SK-N-SH (cell line): ENCODE measurements at regions not wholly inside any gene's neighbourhood (a gene's known extent, or its start where the extent isn't known, plus 50 kb on each side); places are given as distances from the start of the nearest gene placed in this dataset.

ENCODE experiments used
- CTCF ChIA-PET: fragments of 300-600, 350-600 bp; formaldehyde crosslinking; extraction: SDS; loops from one replicate; lab custom pipeline; 2021; lab: Yijun Ruan, JAX
- POLR2A ChIA-PET: fragments of 350-600 bp; sonication (Branson Sonifier 250); formaldehyde crosslinking; extraction: SDS; loops from one replicate; lab custom pipeline; 2020; ENCODE audit warnings: antibody characterized with exemption, inconsistent platforms; lab: Yijun Ruan, JAX
- DNase-seq: peaks from one replicate; pipeline ENCODE4 v3.0.0; 2012
- H2AFZ ChIP-seq: fragments of 200-600 bp; sonication (generic); 2 replicates; pipeline ENCODE4 v1.8.1; 2016; ENCODE audit warnings: antibody characterized with exemption, mild to moderate bottlenecking, low read depth
- H3F3A ChIP-seq: fragments of 200-600 bp; sonication (generic); replicated peaks from 2 replicates; pipeline ENCODE3; 2016; ENCODE audit warnings: antibody characterized with exemption, mild to moderate bottlenecking; ENCODE audit not compliant: insufficient read depth
- H3K27ac ChIP-seq, 2 experiments: fragments of 200-500 bp in 1 of 2; fragments of 200-600 bp in 1 of 2; sonication (Bioruptor generic) in 1 of 2; sonication (generic), shearing (Covaris generic) in 1 of 2; 2 replicates each; pipeline versions ENCODE4 v1.5.1 to v1.6.1; 2014 to 2016; ENCODE audit warnings: low read depth in 2 of 2, inconsistent platforms in 1 of 2, low read length in 1 of 2, mild to moderate bottlenecking in 1 of 2, mixed read lengths in 1 of 2
- H3K27me3 ChIP-seq: fragments of 200-600 bp; sonication (generic), shearing (Covaris generic); 2 replicates; pipeline ENCODE4 v1.6.1; 2016; ENCODE audit warnings: mixed run types; ENCODE audit not compliant: insufficient read depth
- H3K36me3 ChIP-seq, 2 experiments: fragments of 200-500 bp in 1 of 2; fragments of 200-600 bp in 1 of 2; sonication (Bioruptor generic) in 1 of 2; sonication (generic) in 1 of 2; replicated peaks in 1 of 2; 2 replicates each; pipeline versions ENCODE3 to v1.5.1; 2014 to 2016; ENCODE audit warnings: low read length in 1 of 2, mild to moderate bottlenecking in 1 of 2; ENCODE audit not compliant: insufficient read depth in 2 of 2, control insufficient read depth in 1 of 2
- H3K4me1 ChIP-seq, 2 experiments: fragments of 200-500 bp in 1 of 2; fragments of 200-600 bp in 1 of 2; sonication (Bioruptor generic) in 1 of 2; sonication (generic), shearing (Covaris generic) in 1 of 2; 2 replicates each; pipeline versions ENCODE4 v1.5.1 to v1.6.1; 2014 to 2016; ENCODE audit warnings: low read depth in 1 of 2, low read length in 1 of 2, mixed run types in 1 of 2; ENCODE audit not compliant: insufficient read depth in 2 of 2, control insufficient read depth in 1 of 2
- H3K4me2 ChIP-seq: fragments of 200-600 bp; sonication (generic), shearing (Covaris generic); 2 replicates; pipeline ENCODE4 v1.6.1; 2017; ENCODE audit warnings: mixed run types
- H3K4me3 ChIP-seq, 2 experiments: fragments of 200-500 bp in 1 of 2; fragments of 200-600 bp in 1 of 2; sonication (Bioruptor generic) in 1 of 2; sonication (generic), shearing (Covaris generic) in 1 of 2; 2 replicates each; pipeline versions ENCODE4 v1.5.1 to v1.8.1; 2014 to 2016; ENCODE audit warnings: low read depth in 2 of 2, inconsistent platforms in 1 of 2, low read length in 1 of 2, mild to moderate bottlenecking in 1 of 2, mixed read lengths in 1 of 2, moderate library complexity in 1 of 2
- H3K79me2 ChIP-seq: fragments of 200-600 bp; sonication (generic); 2 replicates; pipeline ENCODE4 v1.8.1; 2017; ENCODE audit warnings: mild to moderate bottlenecking; ENCODE audit not compliant: insufficient read depth
- H3K9ac ChIP-seq: fragments of 200-600 bp; sonication (generic); 2 replicates; pipeline ENCODE4 v1.6.1; 2017; ENCODE audit warnings: mixed run types
- H3K9me2 ChIP-seq: fragments of 200-600 bp; sonication (generic); 2 replicates; pipeline ENCODE4 v1.6.1; 2017; ENCODE audit warnings: mixed run types
- H3K9me3 ChIP-seq: fragments of 200-600 bp; sonication (generic); 2 replicates; pipeline ENCODE4 v1.6.1; 2017; ENCODE audit warnings: mixed run types, mild to moderate bottlenecking, moderate library complexity
- H4K20me1 ChIP-seq: fragments of 200-600 bp; sonication (generic); 2 replicates; pipeline ENCODE4 v1.6.1; 2017; ENCODE audit warnings: mild to moderate bottlenecking, mixed run types; ENCODE audit not compliant: insufficient read depth
- CHD2 ChIP-seq: fragments of 150-350 bp; IDR thresholded peaks from 2 replicates; pipeline ENCODE4 v1.6.1; 2018; ENCODE audit warnings: low read length; ENCODE audit not compliant: partially characterized antibody
- CTCF ChIP-seq: fragments of 200-600 bp; sonication (generic); IDR thresholded peaks from 2 replicates; pipeline ENCODE4 v1.6.1; 2017; ENCODE audit warnings: antibody characterized with exemption, mild to moderate bottlenecking, moderate library complexity
- EP300 ChIP-seq, 2 experiments: IDR thresholded peaks; 2 replicates each; pipeline versions ENCODE4 v1.4.0 to v1.6.1; 2012; ENCODE audit warnings: borderline replicate concordance in 1 of 2, low read depth in 1 of 2, low read length in 1 of 2
- FOSL2 ChIP-seq: IDR thresholded peaks from 2 replicates; pipeline ENCODE4 v1.4.0; 2012; ENCODE audit warnings: low read depth, mild to moderate bottlenecking, moderate library complexity, borderline replicate concordance
- GATA2 ChIP-seq: sonication (generic); formaldehyde crosslinking; IDR thresholded peaks from 2 replicates; pipeline ENCODE4 v1.5.0; 2020; ENCODE audit warnings: mild to moderate bottlenecking, missing genetic modification reagents
- IRF3 ChIP-seq: fragments of 150-350 bp; IDR thresholded peaks from 2 replicates; pipeline ENCODE4 v1.6.1; 2016; ENCODE audit warnings: mild to moderate bottlenecking, low read depth, low read length
- JUND ChIP-seq: IDR thresholded peaks from 2 replicates; pipeline ENCODE4 v1.4.0; 2012
- MAX ChIP-seq: IDR thresholded peaks from 2 replicates; pipeline ENCODE4 v1.4.0; 2012; ENCODE audit warnings: low read depth
- MEF2A ChIP-seq: IDR thresholded peaks from 2 replicates; pipeline ENCODE4 v1.4.0; 2012; ENCODE audit warnings: low read depth, borderline replicate concordance
- RAD21 ChIP-seq: IDR thresholded peaks from 2 replicates; pipeline ENCODE4 v1.6.1; 2012; ENCODE audit warnings: mild to moderate bottlenecking, low read length
- RFX5 ChIP-seq: IDR thresholded peaks from 2 replicates; pipeline ENCODE4 v1.6.1; 2012; ENCODE audit warnings: mild to moderate bottlenecking, improper control_type of control experiment, low read length
- SMC3 ChIP-seq: IDR thresholded peaks from 2 replicates; pipeline ENCODE4 v1.6.1; 2012; ENCODE audit warnings: low read depth, low read length, improper control_type of control experiment
- TCF12 ChIP-seq: IDR thresholded peaks from 2 replicates; pipeline ENCODE4 v1.4.0; 2012
- TEAD4 ChIP-seq: IDR thresholded peaks from 2 replicates; pipeline ENCODE4 v1.4.0; 2012; ENCODE audit warnings: mild to moderate bottlenecking, borderline replicate concordance; ENCODE audit not compliant: insufficient read depth
- YY1 ChIP-seq: IDR thresholded peaks from 2 replicates; pipeline ENCODE4 v1.4.0; 2012; ENCODE audit warnings: low read depth, mild to moderate bottlenecking
- ZBTB33 ChIP-seq: IDR thresholded peaks from 2 replicates; pipeline ENCODE4 v1.4.0; 2012; ENCODE audit warnings: low read depth, borderline replicate concordance
- WGBS: methylation state at CpG from one replicate; pipeline ENCODE4 v1.1.6; 2017; ENCODE audit warnings: low lambda C conversion rate; 5-methylcytosine and 5-hydroxymethylcytosine counted together
- TF ChIP-seq, protein P1 (sequence below): IDR thresholded peaks from 2 replicates; pipeline ENCODE4; 2012

- H3K9me2 ChIP-seq = no peaks in the 10 kb centered on the region
- CTCF ChIA-PET = no interaction called here
- no peaks in the 10 kb centered on the region for H3K79me2 ChIP-seq
- WGBS = 54% methylated on average over 2 of the region's 2 CpGs
- H3K36me3 ChIP-seq = peaks cover 0 to 3% of the 10 kb centered on the region in 2 experiments
- no peak overlapping the region for H3K4me3 ChIP-seq
- H3K9me3 ChIP-seq = no peaks in the 10 kb centered on the region
- no peaks in the 10 kb centered on the region for H4K20me1 ChIP-seq
- TF ChIP-seq TCF12 = no peak
- TF ChIP-seq CTCF = no peak
- TF ChIP-seq RFX5 = no peak
- TF ChIP-seq, protein P1, sequence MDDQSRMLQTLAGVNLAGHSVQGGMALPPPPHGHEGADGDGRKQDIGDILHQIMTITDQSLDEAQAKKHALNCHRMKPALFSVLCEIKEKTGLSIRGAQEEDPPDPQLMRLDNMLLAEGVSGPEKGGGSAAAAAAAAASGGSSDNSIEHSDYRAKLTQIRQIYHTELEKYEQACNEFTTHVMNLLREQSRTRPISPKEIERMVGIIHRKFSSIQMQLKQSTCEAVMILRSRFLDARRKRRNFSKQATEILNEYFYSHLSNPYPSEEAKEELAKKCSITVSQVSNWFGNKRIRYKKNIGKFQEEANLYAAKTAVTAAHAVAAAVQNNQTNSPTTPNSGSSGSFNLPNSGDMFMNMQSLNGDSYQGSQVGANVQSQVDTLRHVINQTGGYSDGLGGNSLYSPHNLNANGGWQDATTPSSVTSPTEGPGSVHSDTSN = no peak
- no peak for TF ChIP-seq FOSL2
- TF ChIP-seq ZBTB33 = no peak
- TF ChIP-seq CHD2 = no peak
- no peak for TF ChIP-seq MEF2A
- no peak for TF ChIP-seq JUND
- TF ChIP-seq MAX = no peak
- TF ChIP-seq RAD21 = no peak
- no peak overlapping the region for H2AFZ ChIP-seq
- DNase-seq = no peak
- POLR2A ChIA-PET = no interaction called here
- H3F3A ChIP-seq = peaks cover 7% of the 10 kb centered on the region
- no peaks in the 10 kb centered on the region for H3K27me3 ChIP-seq
- H3K4me2 ChIP-seq = no peak overlapping the region
- no peak overlapping the region for H3K27ac ChIP-seq
- no peak overlapping the region for H3K9ac ChIP-seq
- H3K4me1 ChIP-seq = no peaks in the 10 kb centered on the region; a peak in 2 of 4 replicates
Observed at GRCh38 chr6:144574796-144575195, 289.7 kb downstream of the UTRN start.

GRCh38 chr6:144575327-144575726, 290.2 kb downstream of the UTRN start:
- Histone ChIP-seq H3F3A (peaks cover 7% of the 10 kb centered on the region), H3K9me2 (no peaks in the 10 kb centered on the region), H2AFZ (no peak overlapping the region), H3K4me1 (no peaks in the 10 kb centered on the region; a peak in 2 of 4 replicates), H3K4me2 (no peak overlapping the region), H3K27ac (no peak overlapping the region), H3K36me3 (peaks cover 0 to 3% of the 10 kb centered on the region in 2 experiments), H3K27me3 (no peaks in the 10 kb centered on the region), H3K9ac (no peak overlapping the region), H3K4me3 (no peak overlapping the region), H4K20me1 (no peaks in the 10 kb centered on the region), H3K79me2 (no peaks in the 10 kb centered on the region), H3K9me3 (no peaks in the 10 kb centered on the region)
- CTCF ChIA-PET = no interaction called here
- no peak for DNase-seq
- TF ChIP-seq GATA2 (CRISPR knock-in tag) = no peak
- TF ChIP-seq TEAD4 = no peak
- no peak for TF ChIP-seq CHD2
- no peak for TF ChIP-seq CTCF
- no peak for TF ChIP-seq MAX
- no peak for TF ChIP-seq EP300 (IDR thresholded peaks at IDR 0.05; ENCODE audit: borderline replicate concordance in 1 of 2, low read depth in 1 of 2, low read length in 1 of 2)
- no peak for TF ChIP-seq SMC3
- TF ChIP-seq IRF3 = no peak
- no peak for TF ChIP-seq YY1
- TF ChIP-seq, protein P1 = no peak
- WGBS = 68% methylated on average over 3 of the region's 3 CpGs
- POLR2A ChIA-PET = no interaction called here
